HUES6 (cell line): ENCODE measurements at regions not wholly inside any gene's neighbourhood (a gene's known extent, or its start where the extent isn't known, plus 50 kb on each side); places are given as distances from the start of the nearest gene placed in this dataset.

Experiments
- H3K27ac ChIP-seq: 2 replicates; pipeline ENCODE4 v1.7.0; 2013; ENCODE audit warnings: low read depth, mild to moderate bottlenecking, low read length, inconsistent platforms
- H3K27me3 ChIP-seq: 2 replicates; pipeline ENCODE4 v1.6.1; 2013; ENCODE audit warnings: low read length; ENCODE audit not compliant: control insufficient read depth, insufficient read depth
- H3K36me3 ChIP-seq: 2 replicates; pipeline ENCODE4 v1.6.1; 2013; ENCODE audit warnings: low read length; ENCODE audit not compliant: control insufficient read depth, insufficient read depth
- H3K4me1 ChIP-seq: 2 replicates; pipeline ENCODE4 v1.6.1; 2013; ENCODE audit warnings: low read length; ENCODE audit not compliant: control insufficient read depth, insufficient read depth
- H3K4me3 ChIP-seq: 2 replicates; pipeline ENCODE4 v1.5.1; 2013; ENCODE audit warnings: low read depth, low read length
- H3K9ac ChIP-seq: one replicate; pipeline ENCODE4 v1.6.1; 2013; ENCODE audit warnings: mild to moderate bottlenecking, low read length
- H3K9me3 ChIP-seq: 2 replicates; pipeline ENCODE4 v1.6.1; 2013; ENCODE audit warnings: low read depth, low read length; ENCODE audit not compliant: control insufficient read depth, insufficient read depth

DNA sequence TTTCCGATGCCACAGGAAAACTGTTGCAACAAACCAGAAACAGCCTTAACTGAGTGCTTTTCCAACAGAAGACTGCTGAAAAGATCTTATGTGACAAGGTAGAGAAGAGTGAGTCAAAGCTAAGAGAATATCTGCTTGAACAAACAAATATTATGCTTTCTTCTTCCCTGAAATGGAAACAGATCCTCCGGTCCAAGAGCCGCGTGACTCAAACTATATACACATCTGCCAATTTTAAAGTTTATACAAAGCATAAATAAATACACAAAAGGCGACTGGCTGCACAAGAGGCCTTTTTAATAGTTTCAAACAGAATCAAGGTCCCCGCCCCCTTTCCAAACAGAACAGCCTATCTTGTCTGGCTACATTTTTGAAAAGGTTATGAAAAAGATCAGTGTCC is 329.7 kb upstream of the F9 start:
- H3K9me3 ChIP-seq, result no peaks in the 10 kb centered on the region
- no peak overlapping the region for H3K4me3 ChIP-seq
- peaks cover 17% of the 10 kb centered on the region; the same call in 1 of the 2 replicates for H3K4me1 ChIP-seq
- H3K9ac ChIP-seq, result no peak overlapping the region
- no peaks in the 10 kb centered on the region for H3K36me3 ChIP-seq
- H3K27ac ChIP-seq, result no peak overlapping the region
- peaks cover 97% of the 10 kb centered on the region for H3K27me3 ChIP-seq

- Histone ChIP-seq H3K4me1 (peaks cover 19% of the 10 kb centered on the region; the same call in 1 of the 2 replicates), H3K9me3 (no peaks in the 10 kb centered on the region), H3K27ac (no peak overlapping the region), H3K9ac (no peak overlapping the region), H3K4me3 (no peak overlapping the region), H3K36me3 (no peaks in the 10 kb centered on the region), H3K27me3 (peaks cover 97% of the 10 kb centered on the region)
Measured at GRCh38 chrX:139200346-139200745, 330.2 kb upstream of the F9 start.

DNA sequence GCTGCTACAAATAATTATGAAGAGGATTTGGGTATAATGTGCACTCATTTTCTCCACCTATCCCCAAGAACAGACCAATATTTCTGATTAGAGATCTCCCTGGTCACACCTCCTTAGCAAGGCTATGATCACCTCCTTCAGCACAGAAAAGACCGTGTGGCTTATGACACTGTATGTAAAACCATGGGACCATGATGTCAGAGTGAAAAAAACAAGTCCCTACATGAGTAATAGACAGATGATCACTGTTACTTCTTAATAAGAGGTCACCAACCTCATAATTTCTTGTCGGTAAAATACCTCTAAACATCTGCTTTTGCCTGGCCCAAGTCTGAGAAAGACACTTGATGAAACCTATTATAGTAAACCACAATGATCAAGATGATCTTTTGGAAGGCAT is 330.6 kb upstream of the F9 start:
- no peaks in the 10 kb centered on the region for H3K36me3 ChIP-seq
- no peak overlapping the region for H3K27ac ChIP-seq
- H3K9me3 ChIP-seq, result no peaks in the 10 kb centered on the region
- no peak overlapping the region for H3K4me3 ChIP-seq
- H3K27me3 ChIP-seq, result peaks cover 97% of the 10 kb centered on the region
- H3K4me1 ChIP-seq, result peaks cover 21% of the 10 kb centered on the region; the same call in 1 of the 2 replicates
- no peak overlapping the region for H3K9ac ChIP-seq

- H3K27ac ChIP-seq, result no peak overlapping the region
- no peak overlapping the region for H3K4me3 ChIP-seq
- H3K36me3 ChIP-seq, result no peaks in the 10 kb centered on the region
- H3K9me3 ChIP-seq, result no peaks in the 10 kb centered on the region
- peaks cover 25% of the 10 kb centered on the region; the same call in 1 of the 2 replicates for H3K4me1 ChIP-seq
- no peak overlapping the region for H3K9ac ChIP-seq
- H3K27me3 ChIP-seq, result peaks cover 97% of the 10 kb centered on the region
Measured at GRCh38 chrX:139198936-139199335, 331.6 kb upstream of the F9 start.

GRCh38 chrX:139196890-139197289 is 333.6 kb upstream of the F9 start:
- Histone ChIP-seq H3K27me3 (peaks cover 97% of the 10 kb centered on the region), H3K9ac (no peak overlapping the region), H3K27ac (no peak overlapping the region), H3K9me3 (no peaks in the 10 kb centered on the region), H3K36me3 (no peaks in the 10 kb centered on the region), H3K4me1 (peaks cover 27% of the 10 kb centered on the region), H3K4me3 (no peak overlapping the region)

GRCh38 chrX:139194571-139195280 is 335.8 kb upstream of the F9 start:
- Histone ChIP-seq H3K27me3 (peaks cover 97% of the 10 kb centered on the region), H3K9me3 (no peaks in the 10 kb centered on the region), H3K36me3 (no peaks in the 10 kb centered on the region), H3K9ac (peak overlapping the region; percentile 59), H3K27ac (no peak overlapping the region), H3K4me3 (peak overlapping the region; percentile 56), H3K4me1 (peaks cover 22% of the 10 kb centered on the region)

GRCh38 chrX:139192386-139192961 is 338.1 kb upstream of the F9 start:
- H3K4me3 ChIP-seq, result no peak overlapping the region
- H3K4me1 ChIP-seq, result peaks cover 22% of the 10 kb centered on the region
- no peaks in the 10 kb centered on the region for H3K9me3 ChIP-seq
- H3K36me3 ChIP-seq, result no peaks in the 10 kb centered on the region
- H3K27me3 ChIP-seq, result peaks cover 100% of the 10 kb centered on the region
- no peak overlapping the region for H3K27ac ChIP-seq
- no peak overlapping the region for H3K9ac ChIP-seq

GRCh38 chrX:139191746-139192385 is 338.7 kb upstream of the F9 start:
- no peaks in the 10 kb centered on the region for H3K36me3 ChIP-seq
- no peak overlapping the region for H3K27ac ChIP-seq
- no peak overlapping the region for H3K4me3 ChIP-seq
- H3K9me3 ChIP-seq, result no peaks in the 10 kb centered on the region
- no peak overlapping the region for H3K9ac ChIP-seq
- peaks cover 100% of the 10 kb centered on the region for H3K27me3 ChIP-seq
- H3K4me1 ChIP-seq, result peaks cover 22% of the 10 kb centered on the region

- Histone ChIP-seq H3K9me3 (no peaks in the 10 kb centered on the region), H3K36me3 (no peaks in the 10 kb centered on the region), H3K9ac (no peak overlapping the region), H3K27ac (no peak overlapping the region), H3K4me1 (peaks cover 22% of the 10 kb centered on the region), H3K4me3 (no peak overlapping the region), H3K27me3 (peaks cover 100% of the 10 kb centered on the region)
Measured at GRCh38 chrX:139191286-139191685, 339.3 kb upstream of the F9 start.

DNA sequence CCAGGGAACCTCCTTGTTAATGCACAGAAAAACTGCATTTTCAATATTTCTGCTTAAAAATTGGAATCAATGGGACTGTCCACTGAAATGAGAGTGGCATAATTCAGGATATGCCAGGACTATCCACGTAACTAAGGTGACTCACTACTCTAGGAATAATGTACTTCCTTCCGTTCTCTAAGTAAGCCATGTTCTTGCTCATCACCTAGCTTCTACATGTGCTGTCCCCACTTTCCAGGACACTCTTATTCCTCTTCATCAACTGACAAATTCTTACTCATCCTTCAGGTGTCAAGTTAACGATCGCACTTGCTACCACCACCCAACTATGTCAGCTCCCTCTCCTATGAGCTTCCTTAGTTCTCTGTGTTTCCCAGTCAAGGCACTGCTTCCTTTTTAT is 342.8 kb upstream of the F9 start:
- Histone ChIP-seq H3K4me3 (no peak overlapping the region), H3K27ac (no peak overlapping the region), H3K27me3 (peaks cover 81% of the 10 kb centered on the region), H3K4me1 (peaks cover 14% of the 10 kb centered on the region), H3K9me3 (no peaks in the 10 kb centered on the region), H3K9ac (no peak overlapping the region), H3K36me3 (no peaks in the 10 kb centered on the region)

GRCh38 chrX:139186991-139187390 is 343.5 kb upstream of the F9 start:
- Histone ChIP-seq H3K4me1 (peaks cover 7% of the 10 kb centered on the region), H3K27ac (no peak overlapping the region), H3K27me3 (peaks cover 74% of the 10 kb centered on the region), H3K9ac (no peak overlapping the region), H3K36me3 (no peaks in the 10 kb centered on the region), H3K9me3 (no peaks in the 10 kb centered on the region), H3K4me3 (no peak overlapping the region)
